Neural progenitor cell (in vitro differentiated cells): ENCODE measurements at regions not wholly inside any gene's neighbourhood (a gene's known extent, or its start where the extent isn't known, plus 50 kb on each side); places are given as distances from the start of the nearest gene placed in this dataset.
A peak's percentile ranks its signal among the peaks of the same experiment; 100 is the strongest.

Source experiments
- DNase-seq: peaks from one replicate; pipeline ENCODE4 v3.0.0-alpha.2; 2016; ENCODE audit warnings: low spot score
- H2AFZ ChIP-seq: fragments of 200-600 bp; sonication (generic); replicated peaks from 2 replicates; pipeline ENCODE4 v1.6.1; 2016; ENCODE audit warnings: antibody characterized with exemption
- H3F3A ChIP-seq: fragments of 200-600 bp; sonication (generic); 2 replicates; pipeline ENCODE4 v1.6.1; 2016; ENCODE audit warnings: antibody characterized with exemption, low read depth
- H3K27ac ChIP-seq: fragments of 200-600 bp; sonication (generic); 2 replicates; pipeline ENCODE4 v1.5.1; 2016; ENCODE audit warnings: mild to moderate bottlenecking
- H3K27me3 ChIP-seq: fragments of 200-600 bp; sonication (generic); 2 replicates; pipeline ENCODE4 v1.6.1; 2016; ENCODE audit warnings: mild to moderate bottlenecking, moderate library complexity
- H3K36me3 ChIP-seq: fragments of 200-600 bp; sonication (generic); 2 replicates; pipeline ENCODE4 v1.5.1; 2016
- H3K4me1 ChIP-seq: fragments of 200-600 bp; sonication (generic); 2 replicates; pipeline ENCODE4 v1.6.1; 2016; ENCODE audit warnings: mixed run types
- H3K4me2 ChIP-seq: fragments of 200-600 bp; sonication (generic); 2 replicates; pipeline ENCODE4 v1.6.1; 2016
- H3K4me3 ChIP-seq: fragments of 200-600 bp; sonication (generic); 2 replicates; pipeline ENCODE4 v1.5.1; 2016
- H3K79me2 ChIP-seq: fragments of 200-600 bp; sonication (generic); 2 replicates; pipeline ENCODE4 v1.6.1; 2016; ENCODE audit warnings: low read depth
- H3K9ac ChIP-seq: fragments of 200-600 bp; sonication (generic); 2 replicates; pipeline ENCODE4 v1.6.1; 2016
- H3K9me3 ChIP-seq: fragments of 200-600 bp; sonication (generic); 2 replicates; pipeline ENCODE4 v1.5.1; 2016; ENCODE audit warnings: low read depth
- H4K20me1 ChIP-seq: fragments of 200-600 bp; sonication (generic); 2 replicates; pipeline ENCODE4 v1.6.1; 2016; ENCODE audit warnings: low read depth
- H3K27ac Mint-ChIP-seq: 3 replicates; pipeline ENCODE4 v1.8.0; 2021; ENCODE audit warnings: mixed read lengths
- H3K27me3 Mint-ChIP-seq: 2 replicates; pipeline ENCODE4 v1.8.0; 2022; ENCODE audit warnings: low read depth, mild to moderate bottlenecking, inconsistent platforms, moderate library complexity, mixed read lengths; ENCODE audit not compliant: insufficient read depth
- H3K36me3 Mint-ChIP-seq: 3 replicates; pipeline ENCODE4 v1.8.0; 2021; ENCODE audit warnings: mixed read lengths
- H3K4me1 Mint-ChIP-seq: 3 replicates; pipeline ENCODE4 v1.8.0; 2021; ENCODE audit warnings: mixed read lengths
- H3K4me3 Mint-ChIP-seq: 3 replicates; pipeline ENCODE4 v1.8.0; 2021; ENCODE audit warnings: mild to moderate bottlenecking, moderate library complexity, mixed read lengths
- H3K9me3 Mint-ChIP-seq: 3 replicates; pipeline ENCODE4 v1.8.0; 2020; ENCODE audit warnings: mixed read lengths
- EZH2 ChIP-seq: fragments of 200-600 bp; sonication (generic); IDR thresholded peaks from 2 replicates; pipeline ENCODE4 v1.6.1; 2017; ENCODE audit warnings: antibody characterized with exemption, mild to moderate bottlenecking, moderate library complexity
- EZH2phosphoT487 ChIP-seq: fragments of 200-600 bp; sonication (generic); IDR thresholded peaks from 2 replicates; pipeline ENCODE4 v1.6.1; 2017; ENCODE audit warnings: antibody characterized with exemption
- TF ChIP-seq, protein P1 (sequence below): fragments of 200-600 bp; sonication (generic); IDR thresholded peaks from 2 replicates; pipeline ENCODE4 v1.5.1; 2017; ENCODE audit warnings: antibody characterized with exemption, mild to moderate bottlenecking

GRCh38 chr4:27101561-27101960 lies 240.9 kb downstream of the STIM2 start:
- Histone ChIP-seq H3K36me3 (no peaks in the 10 kb centered on the region), H3K4me1 (peaks cover 6% of the 10 kb centered on the region), H2AFZ (no peak overlapping the region), H3K4me3 (no peak overlapping the region), H3F3A (no peaks in the 10 kb centered on the region), H3K9ac (no peak overlapping the region), H3K79me2 (no peaks in the 10 kb centered on the region), H3K4me2 (no peak overlapping the region), H4K20me1 (no peaks in the 10 kb centered on the region), H3K27ac (no peak overlapping the region), H3K27me3 (no peaks in the 10 kb centered on the region), H3K9me3 (no peaks in the 10 kb centered on the region)
- H3K36me3 Mint-ChIP-seq: peaks cover 3% of the 10 kb centered on the region
- H3K9me3 Mint-ChIP-seq: peaks cover 11% of the 10 kb centered on the region
- no peak for TF ChIP-seq EZH2phosphoT487
- TF ChIP-seq, protein P1, sequence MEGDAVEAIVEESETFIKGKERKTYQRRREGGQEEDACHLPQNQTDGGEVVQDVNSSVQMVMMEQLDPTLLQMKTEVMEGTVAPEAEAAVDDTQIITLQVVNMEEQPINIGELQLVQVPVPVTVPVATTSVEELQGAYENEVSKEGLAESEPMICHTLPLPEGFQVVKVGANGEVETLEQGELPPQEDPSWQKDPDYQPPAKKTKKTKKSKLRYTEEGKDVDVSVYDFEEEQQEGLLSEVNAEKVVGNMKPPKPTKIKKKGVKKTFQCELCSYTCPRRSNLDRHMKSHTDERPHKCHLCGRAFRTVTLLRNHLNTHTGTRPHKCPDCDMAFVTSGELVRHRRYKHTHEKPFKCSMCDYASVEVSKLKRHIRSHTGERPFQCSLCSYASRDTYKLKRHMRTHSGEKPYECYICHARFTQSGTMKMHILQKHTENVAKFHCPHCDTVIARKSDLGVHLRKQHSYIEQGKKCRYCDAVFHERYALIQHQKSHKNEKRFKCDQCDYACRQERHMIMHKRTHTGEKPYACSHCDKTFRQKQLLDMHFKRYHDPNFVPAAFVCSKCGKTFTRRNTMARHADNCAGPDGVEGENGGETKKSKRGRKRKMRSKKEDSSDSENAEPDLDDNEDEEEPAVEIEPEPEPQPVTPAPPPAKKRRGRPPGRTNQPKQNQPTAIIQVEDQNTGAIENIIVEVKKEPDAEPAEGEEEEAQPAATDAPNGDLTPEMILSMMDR: no peak
- no peak for TF ChIP-seq EZH2
- H3K4me3 Mint-ChIP-seq: no peak overlapping the region
- H3K4me1 Mint-ChIP-seq: peaks cover 32% of the 10 kb centered on the region
- H3K27me3 Mint-ChIP-seq: peaks cover 11% of the 10 kb centered on the region
- peak overlapping the region; percentile 72 for H3K27ac Mint-ChIP-seq
- no peak for DNase-seq

DNA sequence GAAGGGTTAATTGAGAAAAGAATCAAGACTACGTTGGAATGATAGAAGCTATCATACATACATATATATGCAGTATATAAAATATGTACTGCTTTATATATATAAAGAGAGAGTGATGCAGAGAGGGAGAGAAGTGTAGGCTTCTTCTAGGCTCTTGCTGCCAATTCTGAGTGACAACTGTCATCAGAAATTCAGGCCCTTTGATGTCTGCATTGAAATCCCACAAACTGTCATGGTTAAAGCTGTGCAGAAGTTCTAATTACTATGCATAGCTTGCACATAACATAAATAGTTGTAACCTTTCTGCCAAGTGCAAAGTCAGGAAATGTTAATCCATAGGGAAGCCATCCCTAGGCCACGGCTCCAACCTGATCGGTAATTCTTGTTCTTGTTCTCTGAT lies 251.0 kb downstream of the STIM2 start:
- Mint-ChIP-seq H3K27me3 (peaks cover 8% of the 10 kb centered on the region), H3K36me3 (peaks cover 2% of the 10 kb centered on the region), H3K9me3 (peaks cover 10% of the 10 kb centered on the region), H3K4me3 (no peak overlapping the region), H3K27ac (peak overlapping the region; percentile 42), H3K4me1 (peaks cover 63% of the 10 kb centered on the region)
- Histone ChIP-seq H3F3A (no peaks in the 10 kb centered on the region), H3K4me3 (no peak overlapping the region), H3K9ac (no peak overlapping the region), H3K4me2 (no peak overlapping the region), H3K9me3 (no peaks in the 10 kb centered on the region), H3K27me3 (no peaks in the 10 kb centered on the region), H3K27ac (no peak overlapping the region), H3K36me3 (no peaks in the 10 kb centered on the region), H3K4me1 (peaks cover 26% of the 10 kb centered on the region), H2AFZ (no peak overlapping the region), H4K20me1 (no peaks in the 10 kb centered on the region), H3K79me2 (no peaks in the 10 kb centered on the region)
- TF ChIP-seq EZH2phosphoT487 (no peak), EZH2 (no peak)
- TF ChIP-seq, protein P1: no peak
- DNase-seq: no peak

DNA sequence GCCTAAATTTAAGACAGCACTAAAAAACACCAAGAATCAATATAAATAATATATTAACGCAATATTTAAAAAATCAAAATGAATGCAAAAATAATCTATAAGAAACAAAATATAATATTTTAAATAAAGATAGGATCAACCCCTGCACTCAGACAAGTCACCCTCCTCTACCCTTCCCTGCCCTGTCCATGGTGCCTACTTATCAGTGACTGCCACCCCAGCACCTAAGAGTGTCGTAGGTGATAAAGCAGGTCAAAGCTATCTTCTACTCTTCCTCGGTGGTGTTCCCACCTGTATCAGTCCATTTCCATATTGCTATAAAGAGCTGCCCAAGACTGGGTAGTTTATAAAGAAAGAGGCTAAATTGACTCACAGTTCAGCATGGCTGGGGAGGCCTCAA lies 251.9 kb downstream of the STIM2 start:
- Histone ChIP-seq H3K9me3 (no peaks in the 10 kb centered on the region), H3K4me2 (no peak overlapping the region), H3K27me3 (no peaks in the 10 kb centered on the region), H3K79me2 (no peaks in the 10 kb centered on the region), H3K4me3 (no peak overlapping the region), H3K36me3 (no peaks in the 10 kb centered on the region), H3K9ac (no peak overlapping the region), H3K4me1 (peaks cover 26% of the 10 kb centered on the region), H3K27ac (no peak overlapping the region), H3F3A (no peaks in the 10 kb centered on the region), H4K20me1 (no peaks in the 10 kb centered on the region), H2AFZ (no peak overlapping the region)
- no peak for DNase-seq
- peaks cover 5% of the 10 kb centered on the region for H3K9me3 Mint-ChIP-seq
- peaks cover 2% of the 10 kb centered on the region for H3K36me3 Mint-ChIP-seq
- peaks cover 63% of the 10 kb centered on the region for H3K4me1 Mint-ChIP-seq
- TF ChIP-seq EZH2phosphoT487: no peak
- H3K4me3 Mint-ChIP-seq: no peak overlapping the region
- no peak overlapping the region for H3K27ac Mint-ChIP-seq
- H3K27me3 Mint-ChIP-seq: peaks cover 12% of the 10 kb centered on the region

DNA sequence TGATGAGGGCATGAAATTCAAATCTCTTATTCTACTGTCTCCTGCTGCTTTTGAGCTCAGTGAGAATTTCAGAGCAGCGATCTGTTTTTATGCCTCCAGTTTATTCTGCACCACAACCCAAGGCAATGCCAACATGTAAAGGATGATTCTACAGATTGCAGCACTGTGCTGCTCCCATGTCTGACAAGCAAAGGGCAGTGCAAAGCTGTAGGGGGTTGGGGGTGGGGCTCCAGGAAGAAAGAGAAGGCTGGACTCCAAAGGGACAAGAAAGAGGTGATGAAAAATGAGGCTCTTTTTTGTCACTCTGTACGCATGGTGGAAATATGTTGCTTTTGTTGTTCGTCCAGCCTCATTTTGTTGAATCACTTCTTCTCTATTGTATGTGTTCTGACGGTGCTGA lies 254.6 kb downstream of the STIM2 start:
- H3K79me2 ChIP-seq: no peaks in the 10 kb centered on the region
- H3K4me3 ChIP-seq: no peak overlapping the region
- H3K9me3 ChIP-seq: no peaks in the 10 kb centered on the region
- no peak overlapping the region for H3K9ac ChIP-seq
- H2AFZ ChIP-seq: peak overlapping the region; percentile 57
- Mint-ChIP-seq H3K36me3 (peaks cover 2% of the 10 kb centered on the region), H3K4me1 (peaks cover 43% of the 10 kb centered on the region), H3K4me3 (no peak overlapping the region), H3K9me3 (peaks cover 9% of the 10 kb centered on the region), H3K27ac (peak overlapping the region; percentile 67), H3K27me3 (peaks cover 16% of the 10 kb centered on the region)
- peak overlapping the region; percentile 10 for H3K4me2 ChIP-seq
- no peak for TF ChIP-seq EZH2phosphoT487
- no peak for TF ChIP-seq EZH2
- TF ChIP-seq, protein P1: no peak
- H3K36me3 ChIP-seq: no peaks in the 10 kb centered on the region
- H3K27ac ChIP-seq: no peak overlapping the region
- no peaks in the 10 kb centered on the region for H3K27me3 ChIP-seq
- H3F3A ChIP-seq: no peaks in the 10 kb centered on the region
- no peaks in the 10 kb centered on the region for H4K20me1 ChIP-seq
- peaks cover 10% of the 10 kb centered on the region for H3K4me1 ChIP-seq
- DNase-seq: no peak
